Liver (tissue), 3 donors: ENCODE measurements at regions not wholly inside any gene's neighbourhood (a gene's known extent, or its start where the extent isn't known, plus 50 kb on each side); places are given as distances from the start of the nearest gene placed in this dataset.

Source experiments
- CTCF ChIP-seq: fragments of 150-350 bp; IDR thresholded peaks from 2 replicates; pipeline ENCODE4 v1.5.1; 2017; ENCODE audit warnings: improper control_type of control experiment, low read depth, low read length; ENCODE audit not compliant: missing input control
- FOXA2 ChIP-seq: IDR thresholded peaks from 2 replicates; pipeline ENCODE4 v1.6.1; 2016; ENCODE audit warnings: antibody characterized with exemption
- GABPA ChIP-seq, 2 donors: IDR thresholded peaks in 1 of 2; conservative IDR thresholded peaks in 1 of 2; 2 replicates each; pipeline ENCODE4 v1.6.1; 2016; ENCODE audit warnings: antibody characterized with exemption in 2 of 2, mild to moderate bottlenecking in 1 of 2, moderate library complexity in 1 of 2
- HNF4G ChIP-seq: IDR thresholded peaks from 2 replicates; pipeline ENCODE4 v1.6.1; 2016; ENCODE audit warnings: antibody characterized with exemption
- MAX ChIP-seq: IDR thresholded peaks from 2 replicates; pipeline ENCODE4 v1.6.1; 2016; ENCODE audit warnings: antibody characterized with exemption
- RAD21 ChIP-seq, 2 donors: IDR thresholded peaks; 2 replicates each; pipeline ENCODE4 v1.6.1; 2016; ENCODE audit warnings: antibody characterized with exemption in 2 of 2, mild to moderate bottlenecking in 2 of 2
- SP1 ChIP-seq: IDR thresholded peaks from 2 replicates; pipeline ENCODE4 v1.6.1; 2018; ENCODE audit warnings: antibody characterized with exemption, mild to moderate bottlenecking
- TAF1 ChIP-seq: conservative IDR thresholded peaks from 2 replicates; pipeline ENCODE4 v1.6.1; 2016; ENCODE audit warnings: antibody characterized with exemption, mild to moderate bottlenecking
- YY1 ChIP-seq: IDR thresholded peaks from 2 replicates; pipeline ENCODE4 v1.6.1; 2016; ENCODE audit warnings: antibody characterized with exemption, mild to moderate bottlenecking
- TF ChIP-seq, protein P1 (sequence below): IDR thresholded peaks from 2 replicates; pipeline ENCODE4 v1.6.1; 2016; ENCODE audit warnings: antibody characterized with exemption, mild to moderate bottlenecking
- TF ChIP-seq, protein P2 (sequence below): IDR thresholded peaks from 2 replicates; pipeline ENCODE4 v1.6.1; 2016; ENCODE audit warnings: antibody characterized with exemption
- TF ChIP-seq, protein P3 (sequence below): IDR thresholded peaks from 2 replicates; pipeline ENCODE4 v1.6.1; 2016; ENCODE audit warnings: antibody characterized with exemption
- donor health status: healthy.
- donor health status: healthy.

DNA sequence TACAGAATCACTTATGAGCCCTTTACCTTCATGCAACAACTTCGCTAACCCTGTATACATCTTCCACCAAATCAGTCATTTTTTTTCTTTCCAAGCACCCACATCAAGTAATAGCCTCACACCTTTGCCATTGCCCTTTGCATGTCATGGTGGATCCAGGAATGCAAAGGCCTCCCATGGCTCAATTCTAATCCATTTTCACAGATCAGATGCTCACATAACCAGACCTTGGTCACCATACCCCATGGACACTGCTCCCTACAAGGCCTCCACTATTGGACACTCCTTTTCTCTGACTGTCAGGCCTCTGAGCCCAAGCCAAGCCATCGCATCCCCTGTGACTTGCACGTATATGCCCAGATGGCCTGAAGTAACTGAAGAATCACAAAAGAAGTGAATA lies 179.5 kb downstream of the RASEF start:
- TF ChIP-seq CTCF (no peak), TAF1 (no peak), RAD21 (IDR thresholded peaks at IDR 0.05) (no peak), YY1 (no peak), MAX (no peak), GABPA (IDR thresholded peaks at IDR 0.05 in 1 of 2, conservative IDR thresholded peaks at IDR 0.05 in 1 of 2) (no peak), SP1 (no peak), HNF4G (no peak), FOXA2 (no peak)
- TF ChIP-seq, protein P1, sequence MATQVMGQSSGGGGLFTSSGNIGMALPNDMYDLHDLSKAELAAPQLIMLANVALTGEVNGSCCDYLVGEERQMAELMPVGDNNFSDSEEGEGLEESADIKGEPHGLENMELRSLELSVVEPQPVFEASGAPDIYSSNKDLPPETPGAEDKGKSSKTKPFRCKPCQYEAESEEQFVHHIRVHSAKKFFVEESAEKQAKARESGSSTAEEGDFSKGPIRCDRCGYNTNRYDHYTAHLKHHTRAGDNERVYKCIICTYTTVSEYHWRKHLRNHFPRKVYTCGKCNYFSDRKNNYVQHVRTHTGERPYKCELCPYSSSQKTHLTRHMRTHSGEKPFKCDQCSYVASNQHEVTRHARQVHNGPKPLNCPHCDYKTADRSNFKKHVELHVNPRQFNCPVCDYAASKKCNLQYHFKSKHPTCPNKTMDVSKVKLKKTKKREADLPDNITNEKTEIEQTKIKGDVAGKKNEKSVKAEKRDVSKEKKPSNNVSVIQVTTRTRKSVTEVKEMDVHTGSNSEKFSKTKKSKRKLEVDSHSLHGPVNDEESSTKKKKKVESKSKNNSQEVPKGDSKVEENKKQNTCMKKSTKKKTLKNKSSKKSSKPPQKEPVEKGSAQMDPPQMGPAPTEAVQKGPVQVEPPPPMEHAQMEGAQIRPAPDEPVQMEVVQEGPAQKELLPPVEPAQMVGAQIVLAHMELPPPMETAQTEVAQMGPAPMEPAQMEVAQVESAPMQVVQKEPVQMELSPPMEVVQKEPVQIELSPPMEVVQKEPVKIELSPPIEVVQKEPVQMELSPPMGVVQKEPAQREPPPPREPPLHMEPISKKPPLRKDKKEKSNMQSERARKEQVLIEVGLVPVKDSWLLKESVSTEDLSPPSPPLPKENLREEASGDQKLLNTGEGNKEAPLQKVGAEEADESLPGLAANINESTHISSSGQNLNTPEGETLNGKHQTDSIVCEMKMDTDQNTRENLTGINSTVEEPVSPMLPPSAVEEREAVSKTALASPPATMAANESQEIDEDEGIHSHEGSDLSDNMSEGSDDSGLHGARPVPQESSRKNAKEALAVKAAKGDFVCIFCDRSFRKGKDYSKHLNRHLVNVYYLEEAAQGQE, result no peak
- TF ChIP-seq, protein P2, sequence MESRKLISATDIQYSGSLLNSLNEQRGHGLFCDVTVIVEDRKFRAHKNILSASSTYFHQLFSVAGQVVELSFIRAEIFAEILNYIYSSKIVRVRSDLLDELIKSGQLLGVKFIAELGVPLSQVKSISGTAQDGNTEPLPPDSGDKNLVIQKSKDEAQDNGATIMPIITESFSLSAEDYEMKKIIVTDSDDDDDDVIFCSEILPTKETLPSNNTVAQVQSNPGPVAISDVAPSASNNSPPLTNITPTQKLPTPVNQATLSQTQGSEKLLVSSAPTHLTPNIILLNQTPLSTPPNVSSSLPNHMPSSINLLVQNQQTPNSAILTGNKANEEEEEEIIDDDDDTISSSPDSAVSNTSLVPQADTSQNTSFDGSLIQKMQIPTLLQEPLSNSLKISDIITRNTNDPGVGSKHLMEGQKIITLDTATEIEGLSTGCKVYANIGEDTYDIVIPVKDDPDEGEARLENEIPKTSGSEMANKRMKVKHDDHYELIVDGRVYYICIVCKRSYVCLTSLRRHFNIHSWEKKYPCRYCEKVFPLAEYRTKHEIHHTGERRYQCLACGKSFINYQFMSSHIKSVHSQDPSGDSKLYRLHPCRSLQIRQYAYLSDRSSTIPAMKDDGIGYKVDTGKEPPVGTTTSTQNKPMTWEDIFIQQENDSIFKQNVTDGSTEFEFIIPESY, result no peak
- TF ChIP-seq, protein P3, sequence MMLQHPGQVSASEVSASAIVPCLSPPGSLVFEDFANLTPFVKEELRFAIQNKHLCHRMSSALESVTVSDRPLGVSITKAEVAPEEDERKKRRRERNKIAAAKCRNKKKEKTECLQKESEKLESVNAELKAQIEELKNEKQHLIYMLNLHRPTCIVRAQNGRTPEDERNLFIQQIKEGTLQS, result no peak
